ENCODE measurements at regions not wholly inside any gene's neighbourhood (a gene's known extent, or its start where the extent isn't known, plus 50 kb on each side); places are given as distances from the start of the nearest gene placed in this dataset.

DNA sequence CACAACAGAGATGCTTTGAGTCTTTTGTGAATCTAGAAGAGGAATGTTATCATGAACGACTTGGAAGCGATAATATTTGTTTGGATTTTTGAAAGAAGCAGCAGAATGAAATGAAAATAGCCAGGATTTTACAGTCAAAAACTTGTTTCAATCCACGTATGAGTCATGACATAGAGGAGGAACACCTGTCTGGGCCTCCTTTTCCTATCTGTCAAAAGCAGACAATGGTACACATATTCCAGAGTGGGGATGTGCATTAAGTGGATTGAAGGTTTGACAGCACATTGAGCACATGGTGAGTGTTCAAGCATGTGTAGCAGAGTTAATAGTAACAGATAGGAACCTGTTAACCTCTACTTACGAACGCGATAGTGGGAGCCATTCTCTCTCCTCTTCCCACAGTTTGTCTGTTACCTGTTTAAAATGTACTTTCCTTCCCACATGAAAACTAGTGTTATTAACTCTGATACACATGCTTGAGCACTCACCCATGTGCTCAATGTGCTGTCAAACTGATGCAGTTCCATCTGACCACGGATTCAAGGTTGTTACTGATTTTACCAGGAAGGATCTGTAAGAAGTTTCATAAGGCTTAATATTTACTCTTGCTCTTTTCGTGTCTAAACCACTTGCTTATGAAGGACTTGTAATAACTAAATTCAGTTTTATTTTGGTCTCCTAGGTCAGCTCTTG, 863.4 kb upstream of the SOX11 start:
- TF ChIP-seq, protein P1, sequence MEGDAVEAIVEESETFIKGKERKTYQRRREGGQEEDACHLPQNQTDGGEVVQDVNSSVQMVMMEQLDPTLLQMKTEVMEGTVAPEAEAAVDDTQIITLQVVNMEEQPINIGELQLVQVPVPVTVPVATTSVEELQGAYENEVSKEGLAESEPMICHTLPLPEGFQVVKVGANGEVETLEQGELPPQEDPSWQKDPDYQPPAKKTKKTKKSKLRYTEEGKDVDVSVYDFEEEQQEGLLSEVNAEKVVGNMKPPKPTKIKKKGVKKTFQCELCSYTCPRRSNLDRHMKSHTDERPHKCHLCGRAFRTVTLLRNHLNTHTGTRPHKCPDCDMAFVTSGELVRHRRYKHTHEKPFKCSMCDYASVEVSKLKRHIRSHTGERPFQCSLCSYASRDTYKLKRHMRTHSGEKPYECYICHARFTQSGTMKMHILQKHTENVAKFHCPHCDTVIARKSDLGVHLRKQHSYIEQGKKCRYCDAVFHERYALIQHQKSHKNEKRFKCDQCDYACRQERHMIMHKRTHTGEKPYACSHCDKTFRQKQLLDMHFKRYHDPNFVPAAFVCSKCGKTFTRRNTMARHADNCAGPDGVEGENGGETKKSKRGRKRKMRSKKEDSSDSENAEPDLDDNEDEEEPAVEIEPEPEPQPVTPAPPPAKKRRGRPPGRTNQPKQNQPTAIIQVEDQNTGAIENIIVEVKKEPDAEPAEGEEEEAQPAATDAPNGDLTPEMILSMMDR (conservative IDR thresholded peaks at IDR 0.05), result no peak
- TF ChIP-seq EZH2 (IDR thresholded peaks at IDR 0.05; ENCODE audit: low read depth), result no peak
